Neural progenitor cell (in vitro differentiated cells): ENCODE measurements at regions not wholly inside any gene's neighbourhood (a gene's known extent, or its start where the extent isn't known, plus 50 kb on each side); places are given as distances from the start of the nearest gene placed in this dataset.

Source experiments
- DNase-seq: peaks from one replicate; pipeline ENCODE4 v3.0.0-alpha.2; 2016; ENCODE audit warnings: low spot score
- H2AFZ ChIP-seq: fragments of 200-600 bp; sonication (generic); replicated peaks from 2 replicates; pipeline ENCODE4 v1.6.1; 2016; ENCODE audit warnings: antibody characterized with exemption
- H3F3A ChIP-seq: fragments of 200-600 bp; sonication (generic); 2 replicates; pipeline ENCODE4 v1.6.1; 2016; ENCODE audit warnings: antibody characterized with exemption, low read depth
- H3K27ac ChIP-seq: fragments of 200-600 bp; sonication (generic); 2 replicates; pipeline ENCODE4 v1.5.1; 2016; ENCODE audit warnings: mild to moderate bottlenecking
- H3K27me3 ChIP-seq: fragments of 200-600 bp; sonication (generic); 2 replicates; pipeline ENCODE4 v1.6.1; 2016; ENCODE audit warnings: mild to moderate bottlenecking, moderate library complexity
- H3K36me3 ChIP-seq: fragments of 200-600 bp; sonication (generic); 2 replicates; pipeline ENCODE4 v1.5.1; 2016
- H3K4me1 ChIP-seq: fragments of 200-600 bp; sonication (generic); 2 replicates; pipeline ENCODE4 v1.6.1; 2016; ENCODE audit warnings: mixed run types
- H3K4me2 ChIP-seq: fragments of 200-600 bp; sonication (generic); 2 replicates; pipeline ENCODE4 v1.6.1; 2016
- H3K4me3 ChIP-seq: fragments of 200-600 bp; sonication (generic); 2 replicates; pipeline ENCODE4 v1.5.1; 2016
- H3K79me2 ChIP-seq: fragments of 200-600 bp; sonication (generic); 2 replicates; pipeline ENCODE4 v1.6.1; 2016; ENCODE audit warnings: low read depth
- H3K9ac ChIP-seq: fragments of 200-600 bp; sonication (generic); 2 replicates; pipeline ENCODE4 v1.6.1; 2016
- H3K9me3 ChIP-seq: fragments of 200-600 bp; sonication (generic); 2 replicates; pipeline ENCODE4 v1.5.1; 2016; ENCODE audit warnings: low read depth
- H4K20me1 ChIP-seq: fragments of 200-600 bp; sonication (generic); 2 replicates; pipeline ENCODE4 v1.6.1; 2016; ENCODE audit warnings: low read depth
- H3K27ac Mint-ChIP-seq: 3 replicates; pipeline ENCODE4 v1.8.0; 2021; ENCODE audit warnings: mixed read lengths
- H3K27me3 Mint-ChIP-seq: 2 replicates; pipeline ENCODE4 v1.8.0; 2022; ENCODE audit warnings: low read depth, mild to moderate bottlenecking, inconsistent platforms, moderate library complexity, mixed read lengths; ENCODE audit not compliant: insufficient read depth
- H3K36me3 Mint-ChIP-seq: 3 replicates; pipeline ENCODE4 v1.8.0; 2021; ENCODE audit warnings: mixed read lengths
- H3K4me1 Mint-ChIP-seq: 3 replicates; pipeline ENCODE4 v1.8.0; 2021; ENCODE audit warnings: mixed read lengths
- H3K4me3 Mint-ChIP-seq: 3 replicates; pipeline ENCODE4 v1.8.0; 2021; ENCODE audit warnings: mild to moderate bottlenecking, moderate library complexity, mixed read lengths
- H3K9me3 Mint-ChIP-seq: 3 replicates; pipeline ENCODE4 v1.8.0; 2020; ENCODE audit warnings: mixed read lengths
- CTCF ChIP-seq: fragments of 200-600 bp; sonication (generic); IDR thresholded peaks from 2 replicates; pipeline ENCODE4 v1.5.1; 2017; ENCODE audit warnings: antibody characterized with exemption, mild to moderate bottlenecking
- EZH2 ChIP-seq: fragments of 200-600 bp; sonication (generic); IDR thresholded peaks from 2 replicates; pipeline ENCODE4 v1.6.1; 2017; ENCODE audit warnings: antibody characterized with exemption, mild to moderate bottlenecking, moderate library complexity
- EZH2phosphoT487 ChIP-seq: fragments of 200-600 bp; sonication (generic); IDR thresholded peaks from 2 replicates; pipeline ENCODE4 v1.6.1; 2017; ENCODE audit warnings: antibody characterized with exemption

- Mint-ChIP-seq H3K9me3 (peaks cover 8% of the 10 kb centered on the region), H3K4me1 (peaks cover 25% of the 10 kb centered on the region), H3K27ac (no peak overlapping the region), H3K27me3 (peaks cover 2% of the 10 kb centered on the region), H3K36me3 (no peaks in the 10 kb centered on the region), H3K4me3 (no peak overlapping the region)
- DNase-seq = no peak
- Histone ChIP-seq H3K4me2 (no peak overlapping the region), H3K27ac (no peak overlapping the region), H3K4me1 (no peaks in the 10 kb centered on the region), H3F3A (no peaks in the 10 kb centered on the region), H3K9me3 (no peaks in the 10 kb centered on the region), H2AFZ (no peak overlapping the region), H3K79me2 (no peaks in the 10 kb centered on the region), H3K9ac (no peak overlapping the region), H3K36me3 (no peaks in the 10 kb centered on the region), H4K20me1 (no peaks in the 10 kb centered on the region), H3K27me3 (no peaks in the 10 kb centered on the region), H3K4me3 (no peak overlapping the region)
- TF ChIP-seq EZH2phosphoT487 (no peak), CTCF (no peak), EZH2 (no peak)
Measured at GRCh38 chr1:68373173-68373572, 76.6 kb downstream of the RPE65 start.

GRCh38 chr1:68372487-68372886, 77.3 kb downstream of the RPE65 start:
- no peak overlapping the region for H3K4me2 ChIP-seq
- Mint-ChIP-seq H3K27me3 (peaks cover 2% of the 10 kb centered on the region), H3K36me3 (no peaks in the 10 kb centered on the region), H3K4me3 (no peak overlapping the region), H3K9me3 (peaks cover 5% of the 10 kb centered on the region), H3K4me1 (peaks cover 19% of the 10 kb centered on the region), H3K27ac (no peak overlapping the region)
- TF ChIP-seq CTCF (no peak), EZH2phosphoT487 (no peak), EZH2 (no peak)
- no peaks in the 10 kb centered on the region for H3K27me3 ChIP-seq
- H3K79me2 ChIP-seq = no peaks in the 10 kb centered on the region
- no peaks in the 10 kb centered on the region for H3K4me1 ChIP-seq
- no peak for DNase-seq
- no peak overlapping the region for H3K27ac ChIP-seq
- no peak overlapping the region for H3K4me3 ChIP-seq
- H3K9ac ChIP-seq = no peak overlapping the region
- no peaks in the 10 kb centered on the region for H4K20me1 ChIP-seq
- H3K36me3 ChIP-seq = no peaks in the 10 kb centered on the region
- no peaks in the 10 kb centered on the region for H3F3A ChIP-seq
- H3K9me3 ChIP-seq = no peaks in the 10 kb centered on the region
- H2AFZ ChIP-seq = no peak overlapping the region

- Mint-ChIP-seq H3K4me1 (peaks cover 14% of the 10 kb centered on the region), H3K9me3 (peaks cover 5% of the 10 kb centered on the region), H3K27me3 (peaks cover 2% of the 10 kb centered on the region), H3K36me3 (no peaks in the 10 kb centered on the region), H3K27ac (no peak overlapping the region), H3K4me3 (no peak overlapping the region)
- Histone ChIP-seq H4K20me1 (no peaks in the 10 kb centered on the region), H3K9ac (no peak overlapping the region), H3K4me3 (no peak overlapping the region), H3K79me2 (no peaks in the 10 kb centered on the region), H3K9me3 (no peaks in the 10 kb centered on the region), H3K4me2 (no peak overlapping the region), H3K36me3 (no peaks in the 10 kb centered on the region), H3K4me1 (no peaks in the 10 kb centered on the region), H3K27me3 (no peaks in the 10 kb centered on the region), H2AFZ (no peak overlapping the region), H3K27ac (no peak overlapping the region), H3F3A (no peaks in the 10 kb centered on the region)
- no peak for DNase-seq
- no peak for TF ChIP-seq EZH2phosphoT487
- TF ChIP-seq CTCF = no peak
- TF ChIP-seq EZH2 = no peak
Measured at GRCh38 chr1:68370101-68370915, 79.4 kb downstream of the RPE65 start.
